IMR-90 (cell line): ENCODE measurements at regions not wholly inside any gene's neighbourhood (a gene's known extent, or its start where the extent isn't known, plus 50 kb on each side); places are given as distances from the start of the nearest gene placed in this dataset.

Experiments
- ATAC-seq: fragments of 200-7000 bp; cut with Tn5 transposase; 2 replicates; pipeline ENCODE4 v1.9.1; 2020; ENCODE audit warnings: low read depth, mild to moderate bottlenecking, moderate library complexity
- BruUV-seq: library from RNA; stranded (reverse); fragments of 400-500 nt; replicated peaks from 2 replicates; lab custom pipeline; 2021; lab: Mats Ljungman, UMichigan
- CTCF ChIA-PET: fragments of 300-600 bp; formaldehyde crosslinking; extraction: SDS; loops from one replicate; lab custom pipeline; 2021; ENCODE audit warnings: antibody characterized with exemption; lab: Yijun Ruan, JAX
- POLR2A ChIA-PET: fragments of 300-600 bp; sonication (Branson Sonifier 250); formaldehyde crosslinking; loops from one replicate; lab custom pipeline; 2022; ENCODE audit warnings: antibody characterized with exemption; ENCODE audit not compliant: unreplicated experiment; lab: Charles Lee
- DNase-seq: peaks from one replicate; pipeline ENCODE4 v3.0.0; 2013
- H2AFZ ChIP-seq: replicated peaks from 2 replicates; pipeline ENCODE3; 2013; ENCODE audit warnings: low read length, mild to moderate bottlenecking; ENCODE audit not compliant: poor library complexity
- H2AK5ac ChIP-seq: 2 replicates; pipeline ENCODE4 v1.6.1; 2013; ENCODE audit warnings: low read depth, low read length, inconsistent platforms
- H2AK9ac ChIP-seq: replicated peaks from 2 replicates; pipeline ENCODE3; 2013; ENCODE audit warnings: mild to moderate bottlenecking, low read depth, low read length, moderate library complexity; ENCODE audit not compliant: poor library complexity
- H2BK120ac ChIP-seq: 2 replicates; pipeline ENCODE4 v1.6.1; 2013; ENCODE audit warnings: low read depth, low read length, inconsistent platforms
- H2BK15ac ChIP-seq: 3 replicates; pipeline ENCODE4 v1.6.1; 2013; ENCODE audit warnings: low read depth, low read length, inconsistent platforms
- H2BK20ac ChIP-seq: 2 replicates; pipeline ENCODE4 v1.6.1; 2013; ENCODE audit warnings: low read depth, mild to moderate bottlenecking, inconsistent platforms, low read length, moderate library complexity
- H2BK5ac ChIP-seq: 2 replicates; pipeline ENCODE4 v1.6.1; 2013; ENCODE audit warnings: mild to moderate bottlenecking, low read depth, low read length, inconsistent platforms; ENCODE audit not compliant: poor library complexity, severe bottlenecking
- H3K14ac ChIP-seq: replicated peaks from 2 replicates; pipeline ENCODE4 v1.6.1; 2013; ENCODE audit warnings: low read depth, low read length, inconsistent platforms
- H3K18ac ChIP-seq: 2 replicates; pipeline ENCODE4 v1.6.1; 2013; ENCODE audit warnings: low read depth, low read length, control low read depth
- H3K23ac ChIP-seq: 2 replicates; pipeline ENCODE4 v1.6.1; 2013; ENCODE audit warnings: low read depth, low read length, inconsistent platforms
- H3K27ac ChIP-seq: 2 replicates; pipeline ENCODE4 v1.5.1; 2013; ENCODE audit warnings: mild to moderate bottlenecking, control low read depth, low read length; ENCODE audit not compliant: insufficient read depth
- H3K27me3 ChIP-seq: 2 replicates; pipeline ENCODE4 v1.6.1; 2013; ENCODE audit warnings: low read length; ENCODE audit not compliant: control insufficient read depth, insufficient read depth
- H3K36me3 ChIP-seq: 2 replicates; pipeline ENCODE4 v1.6.1; 2013; ENCODE audit warnings: low read length, mixed read lengths; ENCODE audit not compliant: control insufficient read depth, insufficient read depth
- H3K4ac ChIP-seq: 2 replicates; pipeline ENCODE4 v1.6.1; 2013; ENCODE audit warnings: low read depth, low read length, inconsistent platforms
- H3K4me1 ChIP-seq: 2 replicates; pipeline ENCODE4 v1.6.1; 2013; ENCODE audit warnings: low read length, mixed read lengths; ENCODE audit not compliant: control insufficient read depth, insufficient read depth
- H3K4me2 ChIP-seq: 2 replicates; pipeline ENCODE4 v1.6.1; 2013; ENCODE audit warnings: low read depth, mild to moderate bottlenecking, control low read depth, low read length, moderate library complexity
- H3K4me3 ChIP-seq: 2 replicates; pipeline ENCODE4 v1.5.1; 2013; ENCODE audit warnings: low read depth, mild to moderate bottlenecking, control low read depth, low read length, moderate library complexity; ENCODE audit not compliant: insufficient read depth
- H3K56ac ChIP-seq: 2 replicates; pipeline ENCODE4 v1.6.1; 2013; ENCODE audit warnings: low read length, inconsistent platforms; ENCODE audit not compliant: insufficient read depth; ENCODE audit errors: extremely low read depth
- H3K79me1 ChIP-seq, 2 experiments: 2 replicates each; pipeline ENCODE4 v1.6.1; 2013; ENCODE audit warnings: low read length in 2 of 2, inconsistent platforms in 1 of 2, low read depth in 1 of 2
- H3K9ac ChIP-seq: 2 replicates; pipeline ENCODE4 v1.6.1; 2013; ENCODE audit warnings: low read depth, low read length, control low read depth
- H3K9me1 ChIP-seq: 2 replicates; pipeline ENCODE4 v1.6.1; 2013; ENCODE audit warnings: low read length, inconsistent platforms; ENCODE audit not compliant: insufficient read depth
- H3K9me3 ChIP-seq: 2 replicates; pipeline ENCODE4 v1.6.1; 2013; ENCODE audit warnings: low read length; ENCODE audit not compliant: control insufficient read depth, insufficient read depth
- H4K20me1 ChIP-seq: 2 replicates; pipeline ENCODE4 v1.6.1; 2013; ENCODE audit warnings: low read length, inconsistent platforms; ENCODE audit not compliant: insufficient read depth
- H4K5ac ChIP-seq: 2 replicates; pipeline ENCODE4 v1.6.1; 2013; ENCODE audit warnings: mild to moderate bottlenecking, low read depth, low read length, control low read depth
- H4K8ac ChIP-seq, 2 experiments: 2 replicates each; pipeline ENCODE4 v1.6.1; 2013; ENCODE audit warnings: low read depth in 2 of 2, low read length in 2 of 2, control low read depth in 1 of 2, inconsistent platforms in 1 of 2
- H4K91ac ChIP-seq: 2 replicates; pipeline ENCODE4 v1.6.1; 2013; ENCODE audit warnings: low read depth, low read length, inconsistent platforms; ENCODE audit not compliant: insufficient read depth
- BHLHE40 ChIP-seq: fragments of 150-350 bp; IDR thresholded peaks from 2 replicates; pipeline ENCODE4 v1.6.1; 2016; ENCODE audit warnings: mild to moderate bottlenecking, low read depth, low read length
- CEBPB ChIP-seq: IDR thresholded peaks from 2 replicates; pipeline ENCODE4 v1.6.1; 2012; ENCODE audit warnings: low read depth, low read length, improper control_type of control experiment
- CHD1 ChIP-seq: IDR thresholded peaks from 2 replicates; pipeline ENCODE4 v1.6.1; 2012; ENCODE audit warnings: low read depth, low read length, improper control_type of control experiment
- ELK1 ChIP-seq: fragments of 150-350 bp; IDR thresholded peaks from 2 replicates; pipeline ENCODE4 v1.6.1; 2016; ENCODE audit warnings: low read depth, mild to moderate bottlenecking, low read length, moderate library complexity, borderline replicate concordance
- MAFK ChIP-seq: IDR thresholded peaks from 2 replicates; pipeline ENCODE4 v1.6.1; 2012; ENCODE audit warnings: low read depth, low read length, improper control_type of control experiment
- MAZ ChIP-seq: IDR thresholded peaks from 2 replicates; pipeline ENCODE4 v1.6.1; 2012; ENCODE audit warnings: low read depth, mild to moderate bottlenecking, low read length, improper control_type of control experiment, moderate library complexity, borderline replicate concordance
- MXI1 ChIP-seq: IDR thresholded peaks from 2 replicates; pipeline ENCODE4 v1.6.1; 2012; ENCODE audit warnings: low read depth, mild to moderate bottlenecking, low read length, moderate library complexity, borderline replicate concordance
- NFE2L2 ChIP-seq: fragments of 150-350 bp; IDR thresholded peaks from 2 replicates; pipeline ENCODE4 v1.6.1; 2016; ENCODE audit warnings: low read depth, mild to moderate bottlenecking, low read length
- POLR2A ChIP-seq: IDR thresholded peaks from 2 replicates; pipeline ENCODE4 v1.6.1; 2012; ENCODE audit warnings: mild to moderate bottlenecking, low read depth, low read length
- RAD21 ChIP-seq: IDR thresholded peaks from 2 replicates; pipeline ENCODE4 v1.6.1; 2012; ENCODE audit warnings: low read length, improper control_type of control experiment
- RCOR1 ChIP-seq: IDR thresholded peaks from 2 replicates; pipeline ENCODE4 v1.6.1; 2012; ENCODE audit warnings: mild to moderate bottlenecking, low read length, improper control_type of control experiment; ENCODE audit not compliant: insufficient replicate concordance
- RFX5 ChIP-seq: IDR thresholded peaks from 2 replicates; pipeline ENCODE4 v1.8.0; 2012; ENCODE audit warnings: low read depth, mild to moderate bottlenecking, low read length, moderate library complexity
- SMC3 ChIP-seq: fragments of 150-350 bp; IDR thresholded peaks from 2 replicates; pipeline ENCODE4 v1.6.1; 2016; ENCODE audit warnings: low read depth, mild to moderate bottlenecking, antibody characterized with exemption, low read length, moderate library complexity
- USF2 ChIP-seq: fragments of 150-350 bp; IDR thresholded peaks from 2 replicates; pipeline ENCODE4 v1.6.1; 2017; ENCODE audit warnings: mild to moderate bottlenecking, antibody characterized with exemption, low read length, low read depth
- dilution Hi-C: fragments of 300-500 bp; cut with HindIII; formaldehyde crosslinking; loops from one replicate; pipeline ENCODE4 v1.14.3; 2018; ENCODE audit warnings: low sequenced_read_pairs; ENCODE audit not compliant: unreplicated experiment
- in situ Hi-C: fragments of 300-500 bp; cut with MboI; formaldehyde crosslinking; loops from 3 replicates; pipeline ENCODE4 v1.14.3; 2019; ENCODE audit warnings: low sequenced_read_pairs, inconsistent platforms, mixed read lengths
- intact Hi-C: fragments of 100-400 bp; cut with micrococcal nuclease; formaldehyde crosslinking; loops from 2 replicates; pipeline ENCODE4 v1.10.0; 2022

- Histone ChIP-seq H3K56ac (no peak overlapping the region), H3K4me3 (no peak overlapping the region), H2AK9ac (no peak overlapping the region), H2BK15ac (no peak overlapping the region), H3K4me1 (no peaks in the 10 kb centered on the region), H2BK120ac (no peak overlapping the region), H3K79me1 (no peaks in the 10 kb centered on the region), H3K9me1 (no peaks in the 10 kb centered on the region), H3K9me3 (no peaks in the 10 kb centered on the region), H3K27me3 (no peaks in the 10 kb centered on the region), H3K9ac (no peak overlapping the region), H3K18ac (no peak overlapping the region), H3K14ac (no peak overlapping the region), H3K23ac (no peak overlapping the region), H4K20me1 (no peaks in the 10 kb centered on the region), H3K4me2 (no peak overlapping the region), H4K91ac (no peak overlapping the region), H3K4ac (no peak overlapping the region), H3K36me3 (no peaks in the 10 kb centered on the region), H4K5ac (no peak overlapping the region), H2BK20ac (no peak overlapping the region), H2BK5ac (no peak overlapping the region), H3K27ac (no peak overlapping the region), H2AFZ (no peak overlapping the region), H2AK5ac (no peak overlapping the region), H4K8ac (no peak overlapping the region)
- dilution Hi-C loops: no loop called here
- no TSS peak for BruUV-seq
- DNase-seq (no peak), ATAC-seq (no peak)
- CTCF ChIA-PET: no interaction called here
- in situ Hi-C loops: no loop called here
- intact Hi-C loops: no loop called here
- POLR2A ChIA-PET: no interaction called here
- no peak for TF ChIP-seq CEBPB
- TF ChIP-seq RCOR1: no peak
- no peak for TF ChIP-seq NFE2L2
- TF ChIP-seq POLR2A: no peak
- no peak for TF ChIP-seq RAD21
- no peak for TF ChIP-seq SMC3
- TF ChIP-seq RFX5: no peak
- no peak for TF ChIP-seq USF2
- TF ChIP-seq BHLHE40: no peak
- TF ChIP-seq MXI1: no peak
- TF ChIP-seq MAFK: no peak
- TF ChIP-seq MAZ: no peak
- TF ChIP-seq ELK1: no peak
- TF ChIP-seq CHD1: no peak
Observed at GRCh38 chr2:198703281-198703680, 754.5 kb downstream of the SATB2 start.
